GM19035 (cell line): ENCODE measurements at regions not wholly inside any gene's neighbourhood (a gene's known extent, or its start where the extent isn't known, plus 50 kb on each side); places are given as distances from the start of the nearest gene placed in this dataset.
"Not testable (repeated sequence)": the region's sequence is repeated elsewhere in the genome, so short reads cannot be mapped to it uniquely, and the experiment has no call there.

Experiments used
- ATAC-seq: cut with Tn5 transposase; IDR thresholded peaks from one replicate; pipeline ENCODE4 v1.9.1; 2021; ENCODE audit not compliant: unreplicated experiment

- no peak for ATAC-seq
Measured at GRCh38 chr14:71165121-71166031, 258.1 kb downstream of the PCNX1 start.

- no peak for ATAC-seq
Measured at GRCh38 chr14:71166180-71166837, 259.1 kb downstream of the PCNX1 start.

- not testable (repeated sequence) for ATAC-seq
Measured at GRCh38 chr14:71167325-71167950, 260.2 kb downstream of the PCNX1 start.

GRCh38 chr14:71168161-71168560 is 260.9 kb downstream of the PCNX1 start:
- ATAC-seq = not testable (repeated sequence)

- ATAC-seq = no peak
Measured at GRCh38 chr14:71168564-71169427, 261.5 kb downstream of the PCNX1 start.

GRCh38 chr14:71169861-71170260 is 262.6 kb downstream of the PCNX1 start:
- no peak for ATAC-seq

GRCh38 chr14:71175491-71175890 is 268.2 kb downstream of the PCNX1 start:
- no peak for ATAC-seq

GRCh38 chr14:71179066-71179465 is 271.8 kb downstream of the PCNX1 start:
- no peak for ATAC-seq

- no peak for ATAC-seq
Measured at GRCh38 chr14:71180397-71180796, 273.1 kb downstream of the PCNX1 start.

- no peak for ATAC-seq
Measured at GRCh38 chr14:71181215-71182003, 274.1 kb downstream of the PCNX1 start.

- ATAC-seq = no peak
Measured at GRCh38 chr14:71183876-71184689, 276.8 kb downstream of the PCNX1 start.

- no peak for ATAC-seq
Measured at GRCh38 chr14:71185637-71186036, 278.4 kb downstream of the PCNX1 start.

GRCh38 chr14:71187633-71188356 is 280.5 kb downstream of the PCNX1 start:
- ATAC-seq = no peak

- no peak for ATAC-seq
Measured at GRCh38 chr14:71190770-71191374, 283.6 kb downstream of the PCNX1 start.

- ATAC-seq = no peak
Measured at GRCh38 chr14:71193663-71194062, 286.4 kb downstream of the PCNX1 start.

- ATAC-seq = no peak
Measured at GRCh38 chr14:71194251-71194650, 287.0 kb downstream of the PCNX1 start.

- no peak for ATAC-seq
Measured at GRCh38 chr14:71196921-71197320, 289.7 kb downstream of the PCNX1 start.

- no peak for ATAC-seq
Measured at GRCh38 chr14:71198687-71199086, 291.4 kb downstream of the PCNX1 start.
